RWPE2 (cell line): ENCODE measurements at regions not wholly inside any gene's neighbourhood (a gene's known extent, or its start where the extent isn't known, plus 50 kb on each side); places are given as distances from the start of the nearest gene placed in this dataset.

Source experiments
- ATAC-seq: fragments of 200-7000 bp; cut with Tn5 transposase; 3 replicates; pipeline ENCODE4 v1.9.1; 2021; ENCODE audit warnings: low read depth
- DNase-seq: peaks from one replicate; pipeline ENCODE4 v3.0.0-alpha.2; 2020; ENCODE audit warnings: low spot score
- H3K27ac ChIP-seq: fragments of 450-650 bp; 2 replicates; pipeline ENCODE4 v1.5.1; 2017; ENCODE audit warnings: mild to moderate bottlenecking; ENCODE audit not compliant: poor library complexity, severe bottlenecking
- H3K27me3 ChIP-seq: fragments of 250-450 bp; sonication (Bioruptor Pico); 2 replicates; pipeline ENCODE4 v1.5.1; 2021; ENCODE audit warnings: mild to moderate bottlenecking, moderate library complexity; ENCODE audit not compliant: insufficient read depth, poor library complexity, severe bottlenecking
- H3K36me3 ChIP-seq: fragments of 250-450 bp; sonication (Bioruptor Pico); 2 replicates; pipeline ENCODE4 v1.5.1; 2020; ENCODE audit warnings: low read depth, mild to moderate bottlenecking, moderate library complexity
- H3K4me1 ChIP-seq: fragments of 250-450 bp; sonication (Bioruptor Pico); 2 replicates; pipeline ENCODE4 v1.5.1; 2021; ENCODE audit warnings: mild to moderate bottlenecking, moderate library complexity; ENCODE audit not compliant: insufficient read depth, poor library complexity, severe bottlenecking
- H3K4me3 ChIP-seq: fragments of 250-450 bp; sonication (Bioruptor Pico); 2 replicates; pipeline ENCODE4 v1.5.1; 2021; ENCODE audit warnings: mild to moderate bottlenecking, moderate library complexity; ENCODE audit not compliant: severe bottlenecking
- H3K9me3 ChIP-seq: fragments of 250-450 bp; sonication (Bioruptor Pico); 2 replicates; pipeline ENCODE4 v1.5.1; 2021; ENCODE audit warnings: mild to moderate bottlenecking, moderate library complexity; ENCODE audit not compliant: severe bottlenecking
- TF ChIP-seq, protein P1 (sequence below): fragments of 450-650 bp; IDR thresholded peaks from one replicate; pipeline ENCODE4 v1.5.1; 2017; ENCODE audit warnings: mild to moderate bottlenecking, moderate library complexity; ENCODE audit not compliant: poor library complexity, severe bottlenecking

GRCh38 chr5:53219610-53220009 lies 110.1 kb upstream of the MOCS2 start:
- no peak overlapping the region for H3K27ac ChIP-seq
- TF ChIP-seq, protein P1, sequence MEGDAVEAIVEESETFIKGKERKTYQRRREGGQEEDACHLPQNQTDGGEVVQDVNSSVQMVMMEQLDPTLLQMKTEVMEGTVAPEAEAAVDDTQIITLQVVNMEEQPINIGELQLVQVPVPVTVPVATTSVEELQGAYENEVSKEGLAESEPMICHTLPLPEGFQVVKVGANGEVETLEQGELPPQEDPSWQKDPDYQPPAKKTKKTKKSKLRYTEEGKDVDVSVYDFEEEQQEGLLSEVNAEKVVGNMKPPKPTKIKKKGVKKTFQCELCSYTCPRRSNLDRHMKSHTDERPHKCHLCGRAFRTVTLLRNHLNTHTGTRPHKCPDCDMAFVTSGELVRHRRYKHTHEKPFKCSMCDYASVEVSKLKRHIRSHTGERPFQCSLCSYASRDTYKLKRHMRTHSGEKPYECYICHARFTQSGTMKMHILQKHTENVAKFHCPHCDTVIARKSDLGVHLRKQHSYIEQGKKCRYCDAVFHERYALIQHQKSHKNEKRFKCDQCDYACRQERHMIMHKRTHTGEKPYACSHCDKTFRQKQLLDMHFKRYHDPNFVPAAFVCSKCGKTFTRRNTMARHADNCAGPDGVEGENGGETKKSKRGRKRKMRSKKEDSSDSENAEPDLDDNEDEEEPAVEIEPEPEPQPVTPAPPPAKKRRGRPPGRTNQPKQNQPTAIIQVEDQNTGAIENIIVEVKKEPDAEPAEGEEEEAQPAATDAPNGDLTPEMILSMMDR: no peak
- H3K27me3 ChIP-seq: no peaks in the 10 kb centered on the region
- DNase-seq (no peak), ATAC-seq (no peak)
- no peaks in the 10 kb centered on the region for H3K9me3 ChIP-seq
- H3K36me3 ChIP-seq: no peaks in the 10 kb centered on the region
- H3K4me1 ChIP-seq: no peaks in the 10 kb centered on the region
- no peak overlapping the region for H3K4me3 ChIP-seq

DNA sequence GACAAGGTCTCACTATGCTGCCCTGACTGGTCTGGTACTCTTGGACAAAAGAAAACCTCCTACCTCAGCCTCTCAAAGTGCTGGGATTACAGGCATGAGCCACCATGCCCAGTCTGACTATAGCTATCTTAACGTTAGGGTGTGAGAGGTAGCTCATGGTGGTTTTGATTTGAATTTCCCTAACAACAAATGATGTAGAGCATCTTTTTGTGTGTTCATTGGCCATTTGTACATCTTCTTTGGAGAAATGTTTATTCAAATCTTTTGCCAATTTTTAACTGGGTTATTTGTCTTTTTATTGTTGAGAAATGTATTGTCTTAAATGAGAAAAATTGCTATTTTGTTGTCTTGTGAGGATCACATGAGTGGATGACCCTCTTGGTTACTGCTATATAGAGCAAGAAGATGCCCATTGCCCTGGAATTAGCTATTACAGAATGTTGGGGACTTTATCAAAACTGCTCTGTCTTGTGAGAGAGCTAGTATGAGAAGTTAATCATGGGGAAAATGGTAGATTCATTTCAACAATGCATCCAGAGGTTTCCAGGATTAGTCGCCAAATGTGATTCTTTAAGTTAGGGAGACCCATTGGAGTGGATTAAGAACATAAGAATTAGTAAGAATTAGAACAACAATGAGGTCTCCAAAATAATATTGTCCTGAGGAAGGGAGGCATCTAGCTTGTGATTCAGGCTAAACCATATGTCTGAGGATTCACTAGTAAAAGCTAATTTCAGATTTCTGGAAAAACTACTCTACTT lies 124.3 kb upstream of the MOCS2 start:
- no peaks in the 10 kb centered on the region for H3K9me3 ChIP-seq
- H3K4me1 ChIP-seq: no peaks in the 10 kb centered on the region
- DNase-seq: no peak
- H3K27ac ChIP-seq: no peak overlapping the region
- no peak for ATAC-seq
- TF ChIP-seq, protein P1: no peak
- H3K27me3 ChIP-seq: no peaks in the 10 kb centered on the region
- no peaks in the 10 kb centered on the region for H3K36me3 ChIP-seq
- H3K4me3 ChIP-seq: no peak overlapping the region

DNA sequence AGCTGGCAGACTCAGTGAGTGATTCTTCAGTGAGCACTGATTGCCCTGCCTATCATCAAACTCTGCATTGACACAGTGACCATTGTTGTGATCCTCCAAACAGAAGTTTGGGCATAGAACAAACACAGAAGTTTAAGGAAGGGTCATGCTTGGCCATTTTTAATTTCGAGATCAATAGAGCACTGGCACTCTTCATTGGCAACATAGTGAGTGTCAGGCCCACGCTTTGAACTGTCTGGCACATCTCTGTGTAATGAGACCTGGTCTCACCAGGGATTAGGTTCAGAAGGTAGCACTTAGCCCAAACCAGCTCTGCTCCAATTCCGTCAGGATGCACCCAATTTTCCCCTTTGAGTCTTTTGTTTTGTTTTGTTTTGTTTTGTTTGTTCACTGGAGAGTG lies 127.1 kb upstream of the MOCS2 start:
- H3K36me3 ChIP-seq: no peaks in the 10 kb centered on the region
- TF ChIP-seq, protein P1: no peak
- ATAC-seq (no peak), DNase-seq (no peak)
- no peaks in the 10 kb centered on the region for H3K27me3 ChIP-seq
- no peaks in the 10 kb centered on the region for H3K9me3 ChIP-seq
- H3K4me1 ChIP-seq: peaks cover 6% of the 10 kb centered on the region
- H3K27ac ChIP-seq: no peak overlapping the region
- no peak overlapping the region for H3K4me3 ChIP-seq

GRCh38 chr5:53237876-53238275 lies 128.3 kb upstream of the MOCS2 start:
- Histone ChIP-seq H3K27ac (no peak overlapping the region), H3K4me1 (peaks cover 6% of the 10 kb centered on the region), H3K4me3 (no peak overlapping the region), H3K36me3 (no peaks in the 10 kb centered on the region), H3K9me3 (no peaks in the 10 kb centered on the region), H3K27me3 (no peaks in the 10 kb centered on the region)
- TF ChIP-seq, protein P1: no peak
- DNase-seq: no peak
- ATAC-seq: no peak

GRCh38 chr5:53239301-53239990 lies 129.9 kb upstream of the MOCS2 start:
- DNase-seq: no peak
- TF ChIP-seq, protein P1: no peak

More at GRCh38 chr5:53239301-53239990, 129.9 kb upstream of the MOCS2 start:
- H3K27ac ChIP-seq: no peak overlapping the region
- H3K27me3 ChIP-seq: no peaks in the 10 kb centered on the region
- no peak overlapping the region for H3K4me3 ChIP-seq
- H3K36me3 ChIP-seq: no peaks in the 10 kb centered on the region
- H3K4me1 ChIP-seq: peaks cover 7% of the 10 kb centered on the region
- no peak for ATAC-seq
- no peaks in the 10 kb centered on the region for H3K9me3 ChIP-seq
